Transverse colon (tissue), 4 donors: ENCODE measurements at regions not wholly inside any gene's neighbourhood (a gene's known extent, or its start where the extent isn't known, plus 50 kb on each side); places are given as distances from the start of the nearest gene placed in this dataset.

Experiments used
- DNase-seq: peaks from one replicate; pipeline ENCODE4 v3.0.0-alpha.2; 2019
- H3K27ac ChIP-seq, 4 donors: fragments of 200-600 bp; sonication (generic); 2 replicates each; pipeline ENCODE4 v1.5.1; 2016 to 2018; ENCODE audit warnings: inconsistent platforms in 4 of 4
- H3K27me3 ChIP-seq: fragments of 200-600 bp; sonication (generic); 2 replicates; pipeline ENCODE4 v1.5.1; 2017; ENCODE audit warnings: inconsistent platforms
- H3K36me3 ChIP-seq, 4 donors: fragments of 200-600 bp; sonication (generic); 2 replicates each; pipeline ENCODE4 v1.5.1; 2017 to 2019; ENCODE audit warnings: inconsistent platforms in 4 of 4
- H3K4me1 ChIP-seq, 4 donors: fragments of 200-600 bp; sonication (generic); 2 replicates each; pipeline ENCODE4 v1.5.1; 2017 to 2020; ENCODE audit warnings: inconsistent platforms in 4 of 4
- H3K4me3 ChIP-seq, 4 donors: fragments of 200-600 bp; sonication (generic); 1 replicate in 1 of 4; 2 replicates in 3 of 4; pipeline versions ENCODE4 v1.5.1 to v1.6.1; 2017 to 2019; ENCODE audit warnings: inconsistent platforms in 4 of 4
- H3K9me3 ChIP-seq, 2 donors: fragments of 200-600 bp; sonication (generic); 2 replicates each; pipeline ENCODE4 v1.5.1; 2017 to 2019; ENCODE audit warnings: inconsistent platforms in 2 of 2
- EP300 ChIP-seq: sonication (generic); formaldehyde crosslinking; IDR thresholded peaks from one replicate; pipeline ENCODE4 v1.6.1; 2017; ENCODE audit warnings: antibody characterized with exemption, low read depth
- POLR2A ChIP-seq: fragments of 450-650 bp; IDR thresholded peaks from one replicate; pipeline ENCODE4 v1.6.1; 2016; ENCODE audit warnings: antibody characterized with exemption, mild to moderate bottlenecking, moderate library complexity
- POLR2AphosphoS5 ChIP-seq, 3 donors: sonication (generic); formaldehyde crosslinking; IDR thresholded peaks; one replicate each; pipeline ENCODE4 v1.6.1; 2016; ENCODE audit warnings: antibody characterized with exemption in 3 of 3
- WGBS, 2 donors: methylation state at CpG; one replicate each; pipeline ENCODE4 v1.1.5; 2018; ENCODE audit warnings: low coverage in 1 of 2; 5-methylcytosine and 5-hydroxymethylcytosine counted together
- in situ Hi-C, 4 donors: fragments of 200-750 bp; cut with MboI; loops; one replicate each; pipeline versions ENCODE4 v1.15.0 to v1.15.1; 2017; ENCODE audit warnings: low sequenced_read_pairs in 3 of 4, low pct_ligation_motif_present in 1 of 4, low pct_unique_long_range_greater_than_20kb in 1 of 4
- intact Hi-C: fragments of 100-400 bp; cut with DNase I; formaldehyde crosslinking; loops from one replicate; pipeline ENCODE4 v1.15.1; 2023; ENCODE audit warnings: low total_unique reads
- TF ChIP-seq, protein P1 (sequence below), 5 experiments: fragments of 200-600 bp in 3 of 5; fragments of 450-650 bp in 2 of 5; sonication (generic) in 3 of 5; IDR thresholded peaks; 1 replicate in 2 of 5; 2 replicates in 3 of 5; pipeline ENCODE4 v1.5.1; 2016 to 2017; ENCODE audit warnings: antibody characterized with exemption in 5 of 5, inconsistent platforms in 3 of 5, mild to moderate bottlenecking in 2 of 5, moderate library complexity in 1 of 5

DNA sequence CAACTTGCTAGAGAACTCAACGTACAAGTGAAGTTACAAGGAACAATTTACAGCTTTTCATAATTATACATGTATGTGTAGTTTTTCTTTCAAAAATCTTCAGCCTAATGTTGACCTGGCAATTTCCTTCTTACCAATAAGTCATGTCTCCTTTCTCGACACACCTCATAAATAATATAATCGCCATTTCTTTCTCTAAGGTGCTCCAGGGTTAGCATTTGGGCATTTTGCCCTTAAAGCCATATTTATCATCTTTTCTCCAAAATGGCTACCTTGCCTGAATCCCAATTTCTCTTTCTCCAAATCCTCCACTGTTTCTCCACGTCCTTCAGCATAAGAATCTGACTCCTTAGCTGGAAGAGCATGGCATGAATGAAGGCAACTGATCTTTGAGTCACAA, 50.3 kb upstream of the RAB27B start:
- DNase-seq, result no peak
- WGBS, 2 donors, result 43 to 48% methylated on average over 4 of the region's 4 CpGs
- intact Hi-C loops, result no loop called here
- H3K36me3 ChIP-seq, result no peaks in the 10 kb centered on the region
- peak overlapping the region in 2 of 4 donors; percentile 4 to 47 for H3K27ac ChIP-seq
- no peaks in the 10 kb centered on the region for H3K27me3 ChIP-seq
- H3K4me3 ChIP-seq, result peak overlapping the region in 1 of 4 donors; percentile 5
- H3K4me1 ChIP-seq, result peaks cover 0 to 31% (median 3%) of the 10 kb centered on the region in 4 donors
- no peaks in the 10 kb centered on the region for H3K9me3 ChIP-seq
- in situ Hi-C loops, result no loop called here
- TF ChIP-seq, protein P1, sequence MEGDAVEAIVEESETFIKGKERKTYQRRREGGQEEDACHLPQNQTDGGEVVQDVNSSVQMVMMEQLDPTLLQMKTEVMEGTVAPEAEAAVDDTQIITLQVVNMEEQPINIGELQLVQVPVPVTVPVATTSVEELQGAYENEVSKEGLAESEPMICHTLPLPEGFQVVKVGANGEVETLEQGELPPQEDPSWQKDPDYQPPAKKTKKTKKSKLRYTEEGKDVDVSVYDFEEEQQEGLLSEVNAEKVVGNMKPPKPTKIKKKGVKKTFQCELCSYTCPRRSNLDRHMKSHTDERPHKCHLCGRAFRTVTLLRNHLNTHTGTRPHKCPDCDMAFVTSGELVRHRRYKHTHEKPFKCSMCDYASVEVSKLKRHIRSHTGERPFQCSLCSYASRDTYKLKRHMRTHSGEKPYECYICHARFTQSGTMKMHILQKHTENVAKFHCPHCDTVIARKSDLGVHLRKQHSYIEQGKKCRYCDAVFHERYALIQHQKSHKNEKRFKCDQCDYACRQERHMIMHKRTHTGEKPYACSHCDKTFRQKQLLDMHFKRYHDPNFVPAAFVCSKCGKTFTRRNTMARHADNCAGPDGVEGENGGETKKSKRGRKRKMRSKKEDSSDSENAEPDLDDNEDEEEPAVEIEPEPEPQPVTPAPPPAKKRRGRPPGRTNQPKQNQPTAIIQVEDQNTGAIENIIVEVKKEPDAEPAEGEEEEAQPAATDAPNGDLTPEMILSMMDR (IDR thresholded peaks at IDR 0.05), result no peak
- TF ChIP-seq EP300 (no peak), POLR2A (no peak), POLR2AphosphoS5 (IDR thresholded peaks at IDR 0.05) (no peak)
